ENCODE measurements at regions not wholly inside any gene's neighbourhood (a gene's known extent, or its start where the extent isn't known, plus 50 kb on each side); places are given as distances from the start of the nearest gene placed in this dataset.

- no peak for DNase-seq (ENCODE audit: low read depth)
- no peak for TF ChIP-seq CTCF (IDR thresholded peaks at IDR 0.05; ENCODE audit: insufficient read depth, low read depth, low read length, missing control alignments)
- H3K4me3 ChIP-seq (ENCODE audit: low read depth, low read length), result no peak overlapping the region
Measured at GRCh38 chr11:26198532-26199096, 133.3 kb upstream of the ANO3 start.

GRCh38 chr11:26199331-26200095 lies 132.4 kb upstream of the ANO3 start:
- no peak for TF ChIP-seq CTCF (IDR thresholded peaks at IDR 0.05; ENCODE audit: insufficient read depth, low read depth, low read length, missing control alignments)
- DNase-seq (ENCODE audit: low read depth), result no peak

GRCh38 chr11:26201411-26201810 lies 130.5 kb upstream of the ANO3 start:
- no peak overlapping the region for H3K4me3 ChIP-seq (ENCODE audit: low read depth, low read length)
- no peak for DNase-seq (ENCODE audit: low read depth)
- no peak for TF ChIP-seq CTCF (IDR thresholded peaks at IDR 0.05; ENCODE audit: insufficient read depth, low read depth, low read length, missing control alignments)

More at GRCh38 chr11:26199331-26200095, 132.4 kb upstream of the ANO3 start:
- no peak overlapping the region for H3K4me3 ChIP-seq (ENCODE audit: low read depth, low read length)

GRCh38 chr11:26202754-26203153 lies 129.2 kb upstream of the ANO3 start:
- DNase-seq (ENCODE audit: low read depth), result no peak

GRCh38 chr11:26204101-26204500 lies 127.8 kb upstream of the ANO3 start:
- H3K4me3 ChIP-seq (ENCODE audit: low read depth, low read length), result no peak overlapping the region
- DNase-seq (ENCODE audit: low read depth), result no peak
- no peak for TF ChIP-seq CTCF (IDR thresholded peaks at IDR 0.05; ENCODE audit: insufficient read depth, low read depth, low read length, missing control alignments)

More at GRCh38 chr11:26202754-26203153, 129.2 kb upstream of the ANO3 start:
- no peak overlapping the region for H3K4me3 ChIP-seq (ENCODE audit: low read depth, low read length)
- no peak for TF ChIP-seq CTCF (IDR thresholded peaks at IDR 0.05; ENCODE audit: insufficient read depth, low read depth, low read length, missing control alignments)

- H3K4me3 ChIP-seq (ENCODE audit: low read depth, low read length), result no peak overlapping the region
- no peak for DNase-seq (ENCODE audit: low read depth)
- no peak for TF ChIP-seq CTCF (IDR thresholded peaks at IDR 0.05; ENCODE audit: insufficient read depth, low read depth, low read length, missing control alignments)
Measured at GRCh38 chr11:26204839-26205238, 127.1 kb upstream of the ANO3 start.

Measured in GM12865 (cell line).